HepG2 (cell line): ENCODE measurements at regions not wholly inside any gene's neighbourhood (a gene's known extent, or its start where the extent isn't known, plus 50 kb on each side); places are given as distances from the start of the nearest gene placed in this dataset.
"Not testable (repeated sequence)": the region's sequence is repeated elsewhere in the genome, so short reads cannot be mapped to it uniquely, and the experiment has no call there.

Source experiments
- ATAC-seq: fragments of 200-7000 bp; cut with Tn5 transposase; 3 replicates; pipeline ENCODE4 v1.9.1; 2020; ENCODE audit warnings: mild to moderate bottlenecking, moderate library complexity
- BruUV-seq: library from RNA; stranded (reverse); fragments of 400-500 nt; replicated peaks from 2 replicates; lab custom pipeline; 2021; lab: Mats Ljungman, UMichigan
- CTCF ChIA-PET: fragments of 300-600 bp; formaldehyde crosslinking; extraction: SDS; loops from one replicate; lab custom pipeline; 2021; ENCODE audit warnings: low total read pairs, inconsistent platforms, low intra/inter-chr PET ratio; lab: Yijun Ruan, JAX
- POLR2A ChIA-PET: fragments of 350-600 bp; sonication (Branson Sonifier 250); formaldehyde crosslinking; loops from one replicate; lab custom pipeline; 2020; ENCODE audit warnings: antibody characterized with exemption, inconsistent platforms; lab: Yijun Ruan, JAX
- DNase-seq: peaks from one replicate; pipeline ENCODE4 v3.0.0-alpha.2; 2015; ENCODE audit warnings: low spot score
- FAIRE-seq: peaks from 3 replicates; lab custom pipeline; 2011; peaks lifted over from hg19 to GRCh38; lab: Jason Lieb, UNC
- H2AFZ ChIP-seq: one replicate; pipeline ENCODE4 v1.6.1; 2011; ENCODE audit warnings: low read length, inconsistent platforms
- H3K27ac ChIP-seq: fragments of 300-600 bp; 3 replicates; pipeline ENCODE4 v1.8.0; 2011; ENCODE audit warnings: mixed run types, mild to moderate bottlenecking, mixed read lengths, low read length, inconsistent platforms; ENCODE audit not compliant: insufficient read depth; ENCODE audit errors: extremely low read length
- H3K27me3 ChIP-seq, 2 experiments: fragments of 200-600 bp in 1 of 2; 2 replicates in 1 of 2; 3 replicates in 1 of 2; pipeline versions ENCODE4 v1.6.0 to v1.8.0; 2011; ENCODE audit warnings: low read length in 2 of 2, mild to moderate bottlenecking in 2 of 2, moderate library complexity in 2 of 2, inconsistent platforms in 1 of 2; ENCODE audit not compliant: insufficient read depth in 2 of 2, control insufficient read depth in 1 of 2
- H3K36me3 ChIP-seq, 2 experiments: fragments of 200-600 bp in 1 of 2; replicated peaks in 1 of 2; 2 replicates in 1 of 2; 3 replicates in 1 of 2; pipeline versions ENCODE4 v1.5.1 to v1.8.0; 2011; ENCODE audit warnings: low read length in 2 of 2, inconsistent platforms in 1 of 2; ENCODE audit not compliant: insufficient read depth in 2 of 2, control insufficient read depth in 1 of 2
- H3K4me1 ChIP-seq: 2 replicates; pipeline ENCODE4 v1.5.1; 2012; ENCODE audit warnings: low read length, inconsistent platforms; ENCODE audit not compliant: insufficient read depth
- H3K4me2 ChIP-seq: 2 replicates; pipeline ENCODE4 v1.6.0; 2011; ENCODE audit warnings: low read depth, low read length, inconsistent platforms
- H3K4me3 ChIP-seq, 3 experiments: fragments of 200-600 bp in 1 of 3; sonication (generic), shearing (Covaris generic) in 1 of 3; replicated peaks in 1 of 3; 2 replicates each; pipeline ENCODE4 v1.5.1; 2011 to 2016; ENCODE audit warnings: low read length in 3 of 3, inconsistent platforms in 2 of 3, low read depth in 2 of 3, mild to moderate bottlenecking in 2 of 3, control low read depth in 1 of 3, mixed read lengths in 1 of 3; ENCODE audit not compliant: insufficient read depth in 1 of 3
- H3K79me2 ChIP-seq: one replicate; pipeline ENCODE4 v1.6.1; 2011; ENCODE audit warnings: low read length, inconsistent platforms; ENCODE audit not compliant: insufficient read depth
- H3K9ac ChIP-seq: 2 replicates; pipeline ENCODE4 v1.6.0; 2011; ENCODE audit warnings: mild to moderate bottlenecking, low read depth, low read length, inconsistent platforms; ENCODE audit not compliant: insufficient read depth
- H3K9me3 ChIP-seq: 2 replicates; pipeline ENCODE4 v1.5.1; 2012; ENCODE audit warnings: mild to moderate bottlenecking, low read length
- H4K20me1 ChIP-seq: 2 replicates; pipeline ENCODE4 v1.6.0; 2011; ENCODE audit warnings: inconsistent platforms, mild to moderate bottlenecking, low read length, moderate library complexity; ENCODE audit not compliant: insufficient read depth
- POGZ ChIP-seq: sonication (generic); formaldehyde crosslinking; IDR thresholded peaks from 2 replicates; pipeline ENCODE4 v1.4.0; 2020; ENCODE audit warnings: mild to moderate bottlenecking, missing genetic modification reagents
- ZNF276 ChIP-seq: sonication (generic); formaldehyde crosslinking; IDR thresholded peaks from 2 replicates; pipeline ENCODE4 v1.4.0; 2020; ENCODE audit warnings: mild to moderate bottlenecking, low read depth, missing genetic modification reagents
- WGBS: methylation state at CpG from one replicate; pipeline ENCODE4 v1.1.6; 2017; ENCODE audit warnings: low lambda C conversion rate; 5-methylcytosine and 5-hydroxymethylcytosine counted together
- in situ Hi-C: cut with HindIII; loops from 2 replicates; pipeline ENCODE4 v1.10.0; 2017; ENCODE audit warnings: low pct_unique_long_range_greater_than_20kb; ENCODE audit not compliant: extremely low pct_ligation_motif_present
- intact Hi-C: fragments of 100-400 bp; cut with micrococcal nuclease; formaldehyde crosslinking; loops from one replicate; pipeline ENCODE4 v1.10.0; 2022; ENCODE audit not compliant: unreplicated experiment

- DNase-seq = no peak
- Histone ChIP-seq H3K27ac (no peak overlapping the region), H2AFZ (no peak overlapping the region), H3K9me3 (no peaks in the 10 kb centered on the region), H4K20me1 (no peaks in the 10 kb centered on the region), H3K4me1 (no peaks in the 10 kb centered on the region), H3K4me3 (no peak overlapping the region), H3K4me2 (no peak overlapping the region), H3K36me3 (no peaks in the 10 kb centered on the region), H3K9ac (no peak overlapping the region), H3K79me2 (no peaks in the 10 kb centered on the region), H3K27me3 (no peaks in the 10 kb centered on the region; a peak in 2 of 5 replicates)
- BruUV-seq = no TSS peak
- WGBS = 12% methylated on average over 6 of the region's 7 CpGs
- intact Hi-C loops (no loop called here), in situ Hi-C loops (no loop called here)
- ATAC-seq = no peak
- TF ChIP-seq POGZ (CRISPR knock-in tag) (no peak), ZNF276 (CRISPR knock-in tag) (no peak)
- ChIA-PET POLR2A (no interaction called here), CTCF (no interaction called here)
- no peak for FAIRE-seq
These were observed 65.5 kb upstream of the SLC7A14 start for GRCh38 chr3:170651260-170651845.

- DNase-seq, H3K4me1 ChIP-seq, intact Hi-C loops, CTCF ChIA-PET, H3K27ac ChIP-seq, H3K9ac ChIP-seq, ATAC-seq, BruUV-seq, H2AFZ ChIP-seq, H4K20me1 ChIP-seq, POLR2A ChIA-PET, FAIRE-seq, H3K9me3 ChIP-seq, H3K4me3 ChIP-seq, H3K79me2 ChIP-seq, H3K36me3 ChIP-seq, H3K4me2 ChIP-seq, in situ Hi-C loops, H3K27me3 ChIP-seq: not testable (repeated sequence)
- WGBS = 0% methylated on average over 1 of the region's 5 CpGs
These were observed 64.7 kb upstream of the SLC7A14 start for GRCh38 chr3:170650557-170650956.
